NT2/D1 (cell line): ENCODE measurements at regions not wholly inside any gene's neighbourhood (a gene's known extent, or its start where the extent isn't known, plus 50 kb on each side); places are given as distances from the start of the nearest gene placed in this dataset.

ENCODE experiments used
- SUZ12 ChIP-seq: IDR thresholded peaks from 2 replicates; pipeline ENCODE4 v1.6.1; 2011; ENCODE audit not compliant: insufficient read length, insufficient read depth; ENCODE audit errors: extremely low read depth
- YY1 ChIP-seq: IDR thresholded peaks from 2 replicates; pipeline ENCODE4 v1.6.1; 2011; ENCODE audit not compliant: insufficient read length, insufficient read depth
- ZNF274 ChIP-seq: IDR thresholded peaks from 2 replicates; pipeline ENCODE4 v1.6.1; 2011; ENCODE audit warnings: mild to moderate bottlenecking, low read depth, low read length

DNA sequence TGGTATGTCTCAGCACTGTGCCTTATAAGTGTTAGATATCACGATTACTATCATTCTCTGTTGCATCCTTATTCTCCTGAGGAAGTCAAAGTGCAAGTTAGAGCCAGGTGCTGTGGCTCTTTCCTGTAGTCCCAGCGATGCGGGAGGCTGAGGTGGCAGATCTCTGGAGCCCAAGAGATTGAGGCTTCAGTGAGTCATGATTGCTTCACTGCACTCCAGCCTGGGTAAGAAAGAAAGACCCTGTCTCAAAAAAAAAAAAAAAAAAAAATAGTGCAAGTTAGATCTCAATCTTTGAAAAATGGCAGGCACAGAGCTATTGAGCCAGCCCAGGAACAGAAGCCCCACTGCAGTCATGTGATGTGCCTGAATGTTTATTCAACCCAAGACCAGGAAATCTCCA is 147.8 kb upstream of the POGK start:
- no peak for TF ChIP-seq ZNF274
- TF ChIP-seq YY1, result no peak
- no peak for TF ChIP-seq SUZ12
